Heart right ventricle (tissue), 16 donors: ENCODE measurements at regions not wholly inside any gene's neighbourhood (a gene's known extent, or its start where the extent isn't known, plus 50 kb on each side); places are given as distances from the start of the nearest gene placed in this dataset.
A peak's percentile ranks its signal among the peaks of the same experiment; 100 is the strongest.

Experiments used
- ATAC-seq, 8 donors: fragments of 200-7000 bp; cut with Tn5 transposase; one replicate each; pipeline ENCODE4 v1.9.1; 2020; ENCODE audit warnings: mild to moderate bottlenecking in 8 of 8, moderate library complexity in 8 of 8, moderate number of reproducible peaks in 1 of 8
- DNase-seq, 2 donors: peaks; one replicate each; pipeline ENCODE4 v3.0.0-alpha.2; 2020
- H3K27ac ChIP-seq, 10 donors: fragments of 200-600 bp; sonication (generic) in 2 of 10; one replicate each; pipeline versions ENCODE4 v1.5.0 to v1.8.0; 2020 to 2022; ENCODE audit warnings: mild to moderate bottlenecking in 3 of 10
- H3K27me3 ChIP-seq, 7 donors: fragments of 200-600 bp; one replicate each; pipeline ENCODE4 v1.8.0; 2021 to 2022; ENCODE audit warnings: mild to moderate bottlenecking in 2 of 7
- H3K36me3 ChIP-seq, 9 donors: fragments of 200-600 bp; sonication (generic) in 1 of 9; one replicate each; pipeline versions ENCODE4 v1.5.0 to v1.8.0; 2020 to 2022; ENCODE audit warnings: mild to moderate bottlenecking in 2 of 9
- H3K4me1 ChIP-seq, 9 donors: fragments of 200-600 bp; sonication (generic) in 1 of 9; one replicate each; pipeline versions ENCODE4 v1.5.0 to v1.8.0; 2020 to 2022; ENCODE audit warnings: mild to moderate bottlenecking in 4 of 9
- H3K4me3 ChIP-seq, 10 donors: fragments of 200-600 bp; sonication (generic) in 2 of 10; one replicate each; pipeline versions ENCODE4 v1.5.0 to v1.8.0; 2020 to 2022; ENCODE audit warnings: mild to moderate bottlenecking in 7 of 10, moderate library complexity in 2 of 10
- H3K9me3 ChIP-seq, 11 donors: fragments of 200-600 bp in 10 of 11; sonication (generic) in 2 of 11; one replicate each; pipeline versions ENCODE4 v1.5.0 to v1.8.0; 2013 to 2022; ENCODE audit warnings: mild to moderate bottlenecking in 2 of 11, control low read depth in 1 of 11, moderate library complexity in 1 of 11
- WGBS, 2 donors: extraction: QIAGEN DNeasy Blood & Tissue Kit; methylation state at CpG; one replicate each; pipeline ENCODE4 v1.1.7; 2013; ENCODE audit warnings: inconsistent platforms in 1 of 2; 5-methylcytosine and 5-hydroxymethylcytosine counted together
- intact Hi-C, 10 donors: fragments of 100-400 bp; cut with DNase I; formaldehyde crosslinking; loops; one replicate each; pipeline versions ENCODE4 v1.11.1 to v1.14.2; 2022
- TF ChIP-seq, protein P1 (sequence below), 9 donors: fragments of 200-600 bp; sonication (generic) in 2 of 9; IDR thresholded peaks; one replicate each; pipeline versions ENCODE4 v1.5.0 to v1.8.0; 2021 to 2022; ENCODE audit warnings: antibody characterized with exemption in 9 of 9, mild to moderate bottlenecking in 5 of 9, moderate library complexity in 1 of 9
- donor health status: Arrhythmogenic right ventricular cardiomyopathy.
- donor health status: ischemic (EF 13 %, LVEDD 7.1; RV severe dilation, severe dysfunction).
- donor health status: healthy with polysubstance abuse.
- donor health status: DM: no; HTN: yes; CAD: no.
- donor health status: DM: no; HTN: no; CAD: no.
- donor health status: ischemic (EF 25% LVEDD 6.9; RV normal size, moderate dysfunction).
- donor health status: ischemic (EF 25% LVEDD 5.7; RV mildly dilated, moderate dysfunction).
- donor health status: healthy.
- donor health status: DM: yes; HTN: yes; CAD: no.
- donor health status: Ischemic cardiomyopathy.
- donor health status: ischemic (EF 35%, LVEDD 5.7; RV mildly dilated, moderate dysfunction).
- donor health status: nonischemic (EF 11% LVEDD 7.7; RV severe dilation, severe dysfunction).
- donor health status: DM: yes; HTN: yes; CAD: no.
- donor health status: PGD.
- donor health status: ischemic (EF 29% LVEDD 5.4; RV normal size, mild dysfunction).
- donor health status: nonischemic (EF 23%, LVEDD 6.1; RV moderate dilation, normal function).

DNA sequence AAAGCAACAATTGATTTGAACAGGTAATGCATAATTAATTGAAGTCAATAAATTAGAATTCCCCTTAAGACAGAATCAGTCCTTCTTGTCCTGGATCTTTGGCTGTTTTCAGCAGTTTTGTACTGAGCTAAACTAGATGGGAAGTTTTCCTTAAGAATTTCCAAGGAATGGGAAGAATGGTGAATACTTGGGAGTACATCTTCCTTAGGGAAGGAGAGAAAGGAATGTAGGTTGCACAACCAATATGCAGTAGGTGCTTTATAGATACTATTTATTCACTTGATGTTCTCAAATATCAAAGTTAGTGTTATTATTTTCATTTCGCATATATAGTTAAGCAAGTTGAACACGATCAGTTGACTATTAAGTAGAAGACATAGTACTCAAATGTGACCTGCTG lies 183.5 kb upstream of the MAP1B start:
- ATAC-seq = no peak
- no peak for DNase-seq
- no peak overlapping the region for H3K4me3 ChIP-seq
- intact Hi-C loops = loop anchor here in 3 of 10 donors (2.0 to 5.0 kb wide), 2 partner anchors 141 kb away; no protein-coding TSS in a partner anchor
- peak overlapping the region in 4 of 10 donors; percentile 46 to 76 (median 56) for H3K27ac ChIP-seq
- H3K36me3 ChIP-seq = no peaks in the 10 kb centered on the region
- WGBS, 2 donors = 98% methylated on average over 2 of the region's 2 CpGs
- TF ChIP-seq, protein P1, sequence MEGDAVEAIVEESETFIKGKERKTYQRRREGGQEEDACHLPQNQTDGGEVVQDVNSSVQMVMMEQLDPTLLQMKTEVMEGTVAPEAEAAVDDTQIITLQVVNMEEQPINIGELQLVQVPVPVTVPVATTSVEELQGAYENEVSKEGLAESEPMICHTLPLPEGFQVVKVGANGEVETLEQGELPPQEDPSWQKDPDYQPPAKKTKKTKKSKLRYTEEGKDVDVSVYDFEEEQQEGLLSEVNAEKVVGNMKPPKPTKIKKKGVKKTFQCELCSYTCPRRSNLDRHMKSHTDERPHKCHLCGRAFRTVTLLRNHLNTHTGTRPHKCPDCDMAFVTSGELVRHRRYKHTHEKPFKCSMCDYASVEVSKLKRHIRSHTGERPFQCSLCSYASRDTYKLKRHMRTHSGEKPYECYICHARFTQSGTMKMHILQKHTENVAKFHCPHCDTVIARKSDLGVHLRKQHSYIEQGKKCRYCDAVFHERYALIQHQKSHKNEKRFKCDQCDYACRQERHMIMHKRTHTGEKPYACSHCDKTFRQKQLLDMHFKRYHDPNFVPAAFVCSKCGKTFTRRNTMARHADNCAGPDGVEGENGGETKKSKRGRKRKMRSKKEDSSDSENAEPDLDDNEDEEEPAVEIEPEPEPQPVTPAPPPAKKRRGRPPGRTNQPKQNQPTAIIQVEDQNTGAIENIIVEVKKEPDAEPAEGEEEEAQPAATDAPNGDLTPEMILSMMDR (IDR thresholded peaks at IDR 0.05) = no peak
- H3K9me3 ChIP-seq = peaks cover 0 to 11% (median 0%) of the 10 kb centered on the region in 11 donors
- H3K27me3 ChIP-seq = no peaks in the 10 kb centered on the region
- peaks cover 0 to 42% (median 25%) of the 10 kb centered on the region in 9 donors for H3K4me1 ChIP-seq

DNA sequence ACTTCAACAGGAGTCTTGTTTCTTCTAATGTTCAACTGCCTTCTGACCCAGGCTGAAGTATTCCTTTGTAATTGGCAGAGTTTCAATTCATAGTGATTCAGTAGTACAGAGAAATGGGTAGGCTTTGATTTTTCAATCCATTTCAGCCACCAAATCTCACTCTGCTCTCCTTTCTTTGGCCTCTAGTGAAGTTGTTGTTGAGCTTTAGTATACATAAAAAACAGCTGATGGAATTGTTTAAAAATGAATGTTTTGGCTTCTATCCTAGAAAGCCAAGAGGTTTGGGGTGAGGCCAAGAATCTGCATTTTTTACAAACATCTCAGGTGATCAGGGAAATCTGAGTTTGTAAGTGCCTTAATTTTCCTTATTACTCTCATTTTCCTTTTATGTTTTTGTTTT lies 182.9 kb upstream of the MAP1B start:
- Histone ChIP-seq H3K9me3 (peaks cover 0 to 11% (median 0%) of the 10 kb centered on the region in 11 donors), H3K27ac (peak overlapping the region in 4 of 10 donors; percentile 41 to 59 (median 46)), H3K27me3 (no peaks in the 10 kb centered on the region), H3K4me3 (no peak overlapping the region), H3K36me3 (no peaks in the 10 kb centered on the region), H3K4me1 (peaks cover 0 to 42% (median 25%) of the 10 kb centered on the region in 9 donors)
- DNase-seq (no peak), ATAC-seq (no peak)
- TF ChIP-seq, protein P1 (IDR thresholded peaks at IDR 0.05) = no peak
- intact Hi-C loops = loop anchor here in 2 of 10 donors (5.0 kb wide), 1 partner anchor 142 kb away; no protein-coding TSS in a partner anchor

DNA sequence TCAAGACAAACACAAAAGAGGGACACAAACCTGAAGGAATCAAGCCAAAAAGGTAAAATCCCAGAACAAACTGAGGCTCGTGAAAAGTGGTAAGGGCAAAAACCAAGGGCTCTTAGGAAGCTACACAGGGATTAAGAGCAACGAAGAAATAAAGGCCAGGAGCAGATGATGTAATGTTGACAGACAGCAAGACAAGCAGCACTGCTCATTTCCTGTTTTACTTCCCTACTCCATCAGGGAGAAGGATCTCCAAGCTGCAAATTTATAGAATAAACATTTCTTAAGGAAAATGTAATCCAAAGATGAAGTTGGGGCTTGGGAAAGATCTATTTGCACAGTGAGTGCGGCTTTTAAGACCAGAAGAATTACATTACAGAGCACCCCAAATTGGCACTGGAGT lies 182.3 kb upstream of the MAP1B start:
- Histone ChIP-seq H3K27me3 (no peaks in the 10 kb centered on the region), H3K4me3 (no peak overlapping the region), H3K9me3 (peaks cover 0 to 11% (median 0%) of the 10 kb centered on the region in 11 donors), H3K27ac (peak overlapping the region in 7 of 10 donors; percentile 27 to 59 (median 46)), H3K36me3 (no peaks in the 10 kb centered on the region), H3K4me1 (peaks cover 0 to 42% (median 25%) of the 10 kb centered on the region in 9 donors)
- ATAC-seq (peak in 3 of 8 donors; percentile 44 to 57 (median 50)), DNase-seq (no peak)
- intact Hi-C loops = loop anchor here in 3 of 10 donors (5.0 kb wide), 2 partner anchors 47 to 143 kb away; no protein-coding TSS in a partner anchor
- WGBS, 2 donors = 41 to 46% methylated on average over 3 of the region's 3 CpGs
- TF ChIP-seq, protein P1 (IDR thresholded peaks at IDR 0.05) = no peak

DNA sequence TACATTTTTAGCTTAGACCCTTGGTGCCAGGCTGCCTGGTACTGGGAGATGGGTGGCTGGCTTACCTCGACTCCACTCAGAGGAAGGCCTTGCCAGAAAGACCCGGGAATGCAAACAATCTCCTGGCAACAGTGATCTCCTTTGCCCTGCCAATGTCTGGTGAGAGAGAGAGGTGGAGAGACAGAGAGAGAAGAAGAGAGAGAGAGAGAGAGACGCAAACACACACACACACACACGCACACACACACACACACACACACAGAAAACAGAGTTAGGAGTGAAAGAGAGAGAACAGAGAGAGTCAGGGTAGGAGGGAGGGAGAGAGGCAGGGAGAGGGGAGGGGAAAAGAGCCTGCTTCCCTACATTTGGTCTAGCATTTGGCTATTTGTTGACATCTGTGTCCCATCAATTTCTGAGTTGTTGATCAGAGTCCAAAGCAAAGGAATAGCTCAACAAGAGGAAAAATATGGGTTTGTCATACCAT lies 181.6 kb upstream of the MAP1B start:
- peak in 1 of 2 donors; percentile 60 for DNase-seq
- no peaks in the 10 kb centered on the region for H3K27me3 ChIP-seq
- peak overlapping the region in 7 of 10 donors; percentile 27 to 59 (median 49) for H3K27ac ChIP-seq
- TF ChIP-seq, protein P1 (IDR thresholded peaks at IDR 0.05) = no peak
- peaks cover 0 to 11% (median 0%) of the 10 kb centered on the region in 11 donors for H3K9me3 ChIP-seq
- intact Hi-C loops = loop anchor here in 1 of 10 donors (5.0 kb wide), 1 partner anchor 47 kb away; no protein-coding TSS in a partner anchor
- no peaks in the 10 kb centered on the region for H3K36me3 ChIP-seq
- H3K4me1 ChIP-seq = peaks cover 0 to 42% (median 25%) of the 10 kb centered on the region in 9 donors
- peak; percentile 69 to 93 (median 88) for ATAC-seq
- 20 to 25% methylated on average over 4 of the region's 4 CpGs for WGBS, 2 donors
- H3K4me3 ChIP-seq = no peak overlapping the region
